H1 (cell line): ENCODE measurements at regions not wholly inside any gene's neighbourhood (a gene's known extent, or its start where the extent isn't known, plus 50 kb on each side); places are given as distances from the start of the nearest gene placed in this dataset.

Source experiments
- CHD2 ChIP-seq: IDR thresholded peaks from 2 replicates; pipeline ENCODE4 v1.6.1; 2012; ENCODE audit warnings: low read length, improper control_type of control experiment
- CREB1 ChIP-seq: IDR thresholded peaks from 2 replicates; pipeline ENCODE4 v1.6.1; 2012; ENCODE audit warnings: inconsistent platforms
- EP300 ChIP-seq, 2 experiments: IDR thresholded peaks; 1 replicate in 1 of 2; 2 replicates in 1 of 2; pipeline ENCODE4 v1.6.1; 2011 to 2012; ENCODE audit warnings: low read depth in 2 of 2, low read length in 2 of 2, mild to moderate bottlenecking in 2 of 2, borderline replicate concordance in 1 of 2, inconsistent platforms in 1 of 2, moderate library complexity in 1 of 2
- POLR2A ChIP-seq, 2 experiments: IDR thresholded peaks; 1 replicate in 1 of 2; 2 replicates in 1 of 2; pipeline ENCODE4 v1.6.1; 2011; ENCODE audit warnings: low read depth in 2 of 2, low read length in 2 of 2, mild to moderate bottlenecking in 2 of 2; ENCODE audit errors: control extremely low read depth in 1 of 2
- POLR2AphosphoS5 ChIP-seq: IDR thresholded peaks from 2 replicates; pipeline ENCODE4 v1.6.1; 2011; ENCODE audit warnings: low read depth, low read length
- SIN3A ChIP-seq, 2 experiments: IDR thresholded peaks in 1 of 2; conservative IDR thresholded peaks in 1 of 2; 2 replicates each; pipeline ENCODE4 v1.6.1; 2011 to 2012; ENCODE audit warnings: low read length in 2 of 2, improper control_type of control experiment in 1 of 2, low read depth in 1 of 2, mild to moderate bottlenecking in 1 of 2
- SP1 ChIP-seq: IDR thresholded peaks from 2 replicates; pipeline ENCODE4 v1.6.1; 2011; ENCODE audit warnings: low read depth, low read length
- TF ChIP-seq, protein P1 (sequence below), 3 experiments: IDR thresholded peaks; 1 replicate in 2 of 3; 2 replicates in 1 of 3; pipeline versions ENCODE4 v1.5.1 to v1.6.1; 2011; ENCODE audit warnings: low read length in 3 of 3, mild to moderate bottlenecking in 3 of 3, inconsistent platforms in 2 of 3, low read depth in 1 of 3, moderate library complexity in 1 of 3; ENCODE audit not compliant: insufficient read depth in 1 of 3; ENCODE audit errors: control extremely low read depth in 1 of 3
- TF ChIP-seq, protein P2 (sequence below): IDR thresholded peaks from 2 replicates; pipeline ENCODE4 v1.6.1; 2012; ENCODE audit warnings: inconsistent platforms
- TF ChIP-seq, protein P3 (sequence below): IDR thresholded peaks from 2 replicates; pipeline ENCODE4 v1.6.1; 2011; ENCODE audit warnings: low read length, improper control_type of control experiment

DNA sequence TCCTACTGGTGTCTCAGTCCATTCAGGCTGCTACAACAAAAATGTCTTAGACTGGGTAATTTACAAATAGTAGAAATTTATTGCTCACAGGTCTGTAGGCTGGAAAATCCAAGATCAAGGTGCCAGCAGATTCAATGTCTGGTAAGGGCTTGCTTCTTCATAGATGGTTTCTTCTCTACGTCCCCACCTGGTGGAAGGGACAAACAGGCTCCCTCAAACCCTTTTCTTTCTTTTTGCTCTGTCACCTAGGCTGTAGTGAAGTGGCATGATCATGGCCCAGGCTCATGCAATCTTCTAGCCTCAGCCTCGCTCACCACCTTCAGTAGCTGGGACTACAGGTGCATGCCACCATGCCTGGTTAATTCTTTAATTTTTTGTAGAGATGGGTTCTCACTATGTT lies 106.8 kb upstream of the RPH3A start:
- TF ChIP-seq EP300 (IDR thresholded peaks at IDR 0.05; ENCODE audit: borderline replicate concordance in 1 of 2, low read depth in 2 of 2, low read length in 2 of 2) = no peak
- TF ChIP-seq, protein P1, sequence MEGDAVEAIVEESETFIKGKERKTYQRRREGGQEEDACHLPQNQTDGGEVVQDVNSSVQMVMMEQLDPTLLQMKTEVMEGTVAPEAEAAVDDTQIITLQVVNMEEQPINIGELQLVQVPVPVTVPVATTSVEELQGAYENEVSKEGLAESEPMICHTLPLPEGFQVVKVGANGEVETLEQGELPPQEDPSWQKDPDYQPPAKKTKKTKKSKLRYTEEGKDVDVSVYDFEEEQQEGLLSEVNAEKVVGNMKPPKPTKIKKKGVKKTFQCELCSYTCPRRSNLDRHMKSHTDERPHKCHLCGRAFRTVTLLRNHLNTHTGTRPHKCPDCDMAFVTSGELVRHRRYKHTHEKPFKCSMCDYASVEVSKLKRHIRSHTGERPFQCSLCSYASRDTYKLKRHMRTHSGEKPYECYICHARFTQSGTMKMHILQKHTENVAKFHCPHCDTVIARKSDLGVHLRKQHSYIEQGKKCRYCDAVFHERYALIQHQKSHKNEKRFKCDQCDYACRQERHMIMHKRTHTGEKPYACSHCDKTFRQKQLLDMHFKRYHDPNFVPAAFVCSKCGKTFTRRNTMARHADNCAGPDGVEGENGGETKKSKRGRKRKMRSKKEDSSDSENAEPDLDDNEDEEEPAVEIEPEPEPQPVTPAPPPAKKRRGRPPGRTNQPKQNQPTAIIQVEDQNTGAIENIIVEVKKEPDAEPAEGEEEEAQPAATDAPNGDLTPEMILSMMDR (IDR thresholded peaks at IDR 0.05; ENCODE audit: control extremely low read depth in 1 of 3, insufficient read depth in 1 of 3, low read depth in 1 of 3, low read length in 3 of 3) = peak in 2 of 3 experiments; percentile 43 to 57; a peak in 3 of 4 replicates
- TF ChIP-seq, protein P2, sequence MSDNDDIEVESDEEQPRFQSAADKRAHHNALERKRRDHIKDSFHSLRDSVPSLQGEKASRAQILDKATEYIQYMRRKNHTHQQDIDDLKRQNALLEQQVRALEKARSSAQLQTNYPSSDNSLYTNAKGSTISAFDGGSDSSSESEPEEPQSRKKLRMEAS = no peak
- TF ChIP-seq POLR2A (IDR thresholded peaks at IDR 0.05; ENCODE audit: control extremely low read depth in 1 of 2, low read depth in 2 of 2, low read length in 2 of 2) = no peak
- no peak for TF ChIP-seq CHD2
- TF ChIP-seq SP1 = no peak
- TF ChIP-seq, protein P3, sequence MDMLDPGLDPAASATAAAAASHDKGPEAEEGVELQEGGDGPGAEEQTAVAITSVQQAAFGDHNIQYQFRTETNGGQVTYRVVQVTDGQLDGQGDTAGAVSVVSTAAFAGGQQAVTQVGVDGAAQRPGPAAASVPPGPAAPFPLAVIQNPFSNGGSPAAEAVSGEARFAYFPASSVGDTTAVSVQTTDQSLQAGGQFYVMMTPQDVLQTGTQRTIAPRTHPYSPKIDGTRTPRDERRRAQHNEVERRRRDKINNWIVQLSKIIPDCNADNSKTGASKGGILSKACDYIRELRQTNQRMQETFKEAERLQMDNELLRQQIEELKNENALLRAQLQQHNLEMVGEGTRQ = no peak
- no peak for TF ChIP-seq CREB1
- no peak for TF ChIP-seq POLR2AphosphoS5
- no peak for TF ChIP-seq SIN3A (conservative IDR thresholded peaks at IDR 0.05 in 1 of 2, IDR thresholded peaks at IDR 0.05 in 1 of 2; ENCODE audit: low read depth in 1 of 2, low read length in 2 of 2)
